GM19372 (cell line): ENCODE measurements at regions not wholly inside any gene's neighbourhood (a gene's known extent, or its start where the extent isn't known, plus 50 kb on each side); places are given as distances from the start of the nearest gene placed in this dataset.

Experiments used
- ATAC-seq: cut with Tn5 transposase; IDR thresholded peaks from one replicate; pipeline ENCODE4 v1.9.1; 2021; ENCODE audit warnings: mild to moderate bottlenecking, low read depth, moderate library complexity; ENCODE audit not compliant: unreplicated experiment

DNA sequence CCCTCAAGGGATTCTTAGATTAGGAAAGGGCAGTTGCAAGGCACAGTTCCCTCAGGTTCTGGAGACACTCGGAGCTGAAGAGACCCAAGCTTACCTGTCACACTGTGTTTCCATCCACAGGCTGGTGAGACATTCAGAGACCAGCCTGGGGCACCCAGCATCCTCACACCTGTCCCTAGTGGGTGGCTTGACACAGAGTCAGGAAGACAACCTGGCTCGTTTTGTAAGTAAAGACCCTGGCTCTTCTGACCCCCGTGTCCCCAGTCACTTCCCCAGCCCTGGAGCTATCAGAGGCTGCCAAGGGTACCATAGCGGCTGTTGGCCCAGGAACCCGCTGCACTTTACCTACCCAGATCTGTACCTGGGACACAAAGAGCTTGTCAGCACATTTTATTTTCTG lies 409.8 kb downstream of the MATN1 start:
- ATAC-seq, result no peak

DNA sequence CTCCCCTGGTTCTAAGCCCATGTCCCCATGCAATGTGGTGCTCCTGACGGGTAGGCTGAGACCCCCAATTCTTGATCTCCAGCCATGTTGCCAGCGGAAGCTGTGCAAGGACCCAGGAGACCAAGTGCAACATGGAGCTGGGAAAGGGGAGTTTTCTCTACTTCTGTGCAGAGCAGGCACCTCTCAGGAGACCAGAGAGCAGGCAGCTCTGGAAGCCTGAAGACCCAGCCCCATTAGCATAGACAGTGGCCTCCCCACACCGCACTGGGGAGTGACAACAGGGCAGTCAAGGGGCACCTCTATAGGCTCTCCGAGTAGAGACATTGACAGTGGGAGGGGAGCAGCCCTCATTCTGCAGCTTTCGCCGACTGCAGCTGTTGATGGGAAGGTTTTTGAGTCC lies 410.2 kb downstream of the MATN1 start:
- no peak for ATAC-seq

DNA sequence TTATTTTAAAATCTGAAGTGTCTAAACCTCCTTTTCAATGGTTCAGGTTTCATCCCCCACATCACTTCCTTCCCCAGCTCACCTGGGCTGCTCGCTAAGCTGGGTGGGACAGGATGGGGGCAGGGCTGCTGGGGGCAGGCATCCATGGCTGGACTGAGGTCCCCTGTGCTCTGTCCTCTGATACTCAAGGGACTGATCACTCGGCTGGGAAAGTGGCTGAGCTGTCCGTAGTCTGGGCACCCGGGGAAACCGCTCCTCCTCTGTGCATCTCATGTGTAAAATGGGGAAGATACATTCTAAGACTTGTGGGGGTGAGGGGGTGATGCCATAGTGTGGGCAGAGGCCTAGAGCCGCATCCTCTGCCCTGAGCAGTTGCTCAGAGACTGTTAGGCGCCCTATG lies 411.2 kb downstream of the MATN1 start:
- no peak for ATAC-seq

DNA sequence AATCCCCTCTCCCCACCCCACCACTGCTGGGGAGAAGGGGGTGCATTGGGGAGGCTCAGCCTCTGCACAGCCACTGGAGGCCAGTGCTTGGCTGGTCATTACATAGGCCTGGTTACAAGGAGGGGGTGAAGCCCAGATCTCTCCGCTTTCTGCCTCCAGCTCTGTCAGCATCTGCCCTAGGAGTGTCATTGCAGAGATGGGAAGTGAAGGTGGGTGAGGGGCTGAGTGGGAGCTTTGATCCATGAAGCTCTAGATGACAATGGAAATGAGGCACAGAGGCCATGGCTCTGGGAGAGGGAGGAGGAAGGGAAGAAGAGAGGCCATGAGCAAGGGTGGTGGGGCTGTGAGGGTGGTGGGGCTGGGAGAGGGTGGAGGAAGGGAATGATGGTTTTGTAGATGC lies 411.6 kb downstream of the MATN1 start:
- no peak for ATAC-seq

- ATAC-seq, result no peak
Observed at GRCh38 chr1:30310966-30311742, 412.2 kb downstream of the MATN1 start.

DNA sequence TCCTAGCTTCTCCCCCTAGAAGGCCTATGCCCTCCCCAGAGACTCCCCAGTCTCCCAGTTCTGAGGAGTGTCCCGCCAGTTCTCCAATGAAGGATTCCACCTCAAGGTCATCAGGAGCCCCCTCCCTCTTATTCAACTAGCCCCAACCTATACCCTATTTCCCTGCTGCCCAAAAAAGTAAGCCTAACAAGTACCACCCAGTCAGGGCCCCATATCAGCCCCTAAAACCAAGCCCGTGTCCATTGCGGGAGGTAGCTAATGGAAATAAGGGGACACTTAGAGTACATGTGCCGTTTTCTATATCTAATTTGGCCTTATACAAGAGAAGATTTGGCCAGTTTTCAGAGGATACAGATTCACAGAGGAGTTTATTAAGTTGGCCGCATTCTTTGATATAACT lies 416.2 kb downstream of the MATN1 start:
- ATAC-seq, result no peak

GRCh38 chr1:30305519-30305918 lies 417.9 kb downstream of the MATN1 start:
- no peak for ATAC-seq

- ATAC-seq, result no peak
Observed at GRCh38 chr1:30305061-30305460, 418.3 kb downstream of the MATN1 start.

- ATAC-seq, result no peak
Observed at GRCh38 chr1:30304080-30304479, 419.3 kb downstream of the MATN1 start.

DNA sequence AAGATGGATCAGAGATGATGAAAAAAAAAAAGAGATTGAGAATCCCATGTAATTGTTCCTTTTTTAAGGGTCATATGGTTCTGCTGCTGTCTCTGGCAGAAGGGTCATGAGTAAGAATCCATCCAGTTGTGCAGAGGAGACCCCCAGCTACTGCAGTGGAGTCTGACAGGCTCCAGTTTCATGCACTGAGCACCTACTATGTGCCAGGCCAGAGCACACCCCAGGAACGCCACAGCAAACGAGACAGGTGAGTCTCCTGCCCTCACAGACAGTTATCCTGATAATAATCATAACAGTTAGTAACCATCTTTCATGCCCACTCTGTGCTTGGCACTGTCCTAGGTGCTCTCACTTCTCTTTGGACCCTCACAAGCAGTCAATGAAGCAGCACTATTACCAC lies 420.0 kb downstream of the MATN1 start:
- ATAC-seq, result no peak

DNA sequence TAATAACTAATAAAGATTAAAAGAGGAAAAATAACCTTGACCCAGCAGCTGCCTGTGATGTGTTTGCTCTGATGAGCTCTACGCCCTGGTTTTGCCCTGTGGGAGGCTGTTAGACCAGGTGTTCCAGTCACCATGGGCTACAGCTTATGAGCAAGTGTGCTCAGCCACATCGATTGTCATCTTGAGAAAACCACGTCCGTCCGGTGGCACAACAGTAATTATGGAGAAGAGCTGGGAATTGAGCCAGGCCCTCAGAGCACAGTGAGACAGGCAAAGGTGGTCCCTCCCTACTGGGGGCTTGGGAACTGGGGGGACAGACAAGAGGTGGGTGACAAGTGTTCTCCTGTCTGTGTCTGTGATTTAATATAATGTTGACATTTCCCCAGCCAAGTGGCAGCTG lies 420.5 kb downstream of the MATN1 start:
- no peak for ATAC-seq

DNA sequence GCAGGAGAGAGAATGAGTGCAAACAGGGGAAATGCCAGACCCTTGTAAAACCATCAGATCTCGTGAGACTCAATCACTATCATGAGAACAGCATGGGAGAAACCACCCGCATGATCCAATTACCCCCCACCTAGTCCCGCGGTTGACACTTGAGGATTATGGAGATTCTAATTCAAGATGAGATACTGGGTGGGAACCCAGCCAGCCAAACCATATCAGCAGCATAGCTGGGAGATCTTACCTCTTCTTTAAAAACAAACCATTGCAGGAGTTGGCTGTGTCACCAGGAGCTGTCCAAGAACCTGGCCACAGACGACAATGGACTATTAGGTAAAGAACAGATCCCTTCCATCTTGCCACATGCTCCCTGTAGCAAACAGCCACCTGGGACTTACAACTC lies 422.7 kb downstream of the MATN1 start:
- no peak for ATAC-seq

- no peak for ATAC-seq
Observed at GRCh38 chr1:30299393-30299792, 424.0 kb downstream of the MATN1 start.

DNA sequence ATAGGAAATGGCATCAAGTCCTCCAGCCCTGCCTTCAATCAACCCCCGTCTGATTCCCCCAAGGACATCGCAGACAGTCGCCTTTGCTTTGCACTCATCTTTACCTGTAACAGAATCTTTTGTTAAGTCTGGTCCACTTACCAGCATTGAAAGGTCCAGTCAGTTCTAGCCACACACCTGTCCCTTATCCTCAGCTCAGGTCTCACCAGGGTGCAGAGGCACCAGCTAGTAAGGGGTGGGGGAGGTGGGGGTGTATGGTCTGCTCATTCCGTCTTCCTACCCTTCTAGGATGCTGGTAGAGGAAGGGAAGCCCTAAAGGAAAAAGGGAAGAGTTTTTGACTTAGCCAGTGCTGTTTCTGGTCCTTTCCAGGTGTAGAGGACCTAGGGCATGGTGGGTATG lies 427.7 kb downstream of the MATN1 start:
- ATAC-seq, result no peak

- no peak for ATAC-seq
Observed at GRCh38 chr1:30295266-30295665, 428.1 kb downstream of the MATN1 start.

DNA sequence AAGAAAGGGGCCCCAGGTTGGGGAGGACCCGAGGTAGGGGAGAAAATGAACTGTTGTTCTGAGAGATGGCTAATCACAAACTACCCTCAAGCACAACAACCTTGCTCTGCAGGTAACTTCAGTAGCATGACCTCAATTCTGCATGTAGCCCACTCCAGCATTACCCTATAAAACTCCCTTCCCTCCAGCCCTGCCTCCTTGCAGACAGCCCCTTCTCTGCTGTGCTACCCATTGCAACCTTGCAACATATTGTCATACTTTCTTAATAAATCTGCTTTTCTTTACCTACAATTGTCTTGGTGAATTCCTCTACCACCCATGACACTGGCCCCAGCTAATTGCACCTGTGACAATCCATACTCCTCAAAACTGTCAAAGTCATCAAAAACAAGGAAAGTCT lies 428.9 kb downstream of the MATN1 start:
- no peak for ATAC-seq

- no peak for ATAC-seq
Observed at GRCh38 chr1:30292451-30292850, 430.9 kb downstream of the MATN1 start.

DNA sequence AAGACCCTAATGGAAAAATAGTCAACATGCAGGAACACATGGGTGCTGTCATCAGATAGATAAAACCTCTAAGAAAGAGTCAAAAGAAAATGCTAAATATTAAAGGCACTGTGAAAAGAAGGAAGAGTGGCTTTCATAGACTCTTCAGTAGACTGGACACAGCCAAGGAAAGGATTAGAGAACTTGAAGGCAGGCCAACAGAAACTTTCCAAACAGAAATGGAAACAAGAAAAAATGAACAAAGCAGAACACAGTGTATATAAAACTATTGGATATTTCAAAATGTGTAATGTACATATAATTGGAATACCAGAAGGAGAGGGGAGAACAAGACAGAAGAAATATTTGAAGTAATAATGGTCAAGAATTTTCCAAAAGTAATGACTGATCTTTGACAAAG lies 431.9 kb downstream of the MATN1 start:
- ATAC-seq, result no peak

DNA sequence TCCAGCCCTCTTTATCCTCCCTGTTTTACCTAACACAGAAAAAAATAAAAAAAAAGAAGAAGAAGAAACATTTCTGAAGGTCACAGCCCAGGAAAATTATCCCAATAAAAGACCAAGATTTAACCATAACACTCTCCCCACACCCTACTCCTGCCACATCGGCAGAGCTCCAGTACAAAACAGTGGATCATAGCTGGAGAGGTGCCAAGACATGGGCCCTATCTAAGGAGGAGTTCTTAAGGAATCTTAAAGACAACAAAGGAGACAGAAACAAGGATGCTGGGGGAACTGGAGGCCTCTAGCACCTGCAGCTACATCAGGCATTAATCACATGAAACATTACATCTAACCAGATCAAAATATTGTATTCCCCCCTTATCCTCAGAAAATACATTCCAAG lies 432.8 kb downstream of the MATN1 start:
- ATAC-seq, result no peak

GRCh38 chr1:30287976-30288375 lies 435.4 kb downstream of the MATN1 start:
- no peak for ATAC-seq

DNA sequence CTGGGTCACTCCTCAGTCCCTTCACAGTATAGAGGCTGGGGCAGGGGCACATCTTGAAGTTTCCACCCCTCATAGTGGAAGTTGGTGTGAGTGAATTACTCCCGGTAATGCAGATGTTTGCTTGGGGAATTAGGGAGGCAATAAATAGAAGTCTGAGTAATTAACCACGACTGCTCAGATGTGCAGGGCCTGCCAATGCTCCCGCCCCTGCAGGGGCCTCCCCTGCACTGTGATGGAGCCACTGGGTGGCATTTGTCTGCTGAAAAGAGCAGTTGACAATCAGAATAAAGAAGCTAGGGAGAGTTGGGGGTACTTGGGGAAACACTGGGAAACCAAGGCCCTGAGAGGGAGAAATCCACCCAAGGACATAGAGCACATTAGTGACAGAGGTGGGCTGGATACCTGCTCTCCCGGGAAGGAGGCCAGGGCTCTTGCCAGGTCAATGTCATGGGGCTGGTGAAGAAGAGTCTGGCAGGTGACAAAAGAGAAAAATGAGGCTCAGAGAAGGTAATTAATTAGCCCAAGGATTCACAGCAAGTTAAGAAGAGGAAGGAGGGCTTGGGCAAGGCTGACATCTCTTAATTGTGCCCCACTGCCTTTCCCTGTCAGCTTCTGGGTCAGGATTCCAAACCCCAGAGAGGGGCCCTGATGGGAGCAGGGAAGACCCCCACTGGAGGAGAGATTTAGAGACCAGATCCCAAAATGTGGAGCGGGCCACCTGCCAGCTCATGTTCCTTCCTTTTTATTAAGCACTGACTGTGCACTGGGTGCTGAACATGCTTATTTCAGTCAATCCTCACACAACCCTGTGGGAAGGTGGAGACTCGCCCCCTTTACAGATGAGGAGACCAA lies 436.2 kb downstream of the MATN1 start:
- no peak for ATAC-seq
